ENCODE measurements at regions not wholly inside any gene's neighbourhood (a gene's known extent, or its start where the extent isn't known, plus 50 kb on each side); places are given as distances from the start of the nearest gene placed in this dataset.

DNA sequence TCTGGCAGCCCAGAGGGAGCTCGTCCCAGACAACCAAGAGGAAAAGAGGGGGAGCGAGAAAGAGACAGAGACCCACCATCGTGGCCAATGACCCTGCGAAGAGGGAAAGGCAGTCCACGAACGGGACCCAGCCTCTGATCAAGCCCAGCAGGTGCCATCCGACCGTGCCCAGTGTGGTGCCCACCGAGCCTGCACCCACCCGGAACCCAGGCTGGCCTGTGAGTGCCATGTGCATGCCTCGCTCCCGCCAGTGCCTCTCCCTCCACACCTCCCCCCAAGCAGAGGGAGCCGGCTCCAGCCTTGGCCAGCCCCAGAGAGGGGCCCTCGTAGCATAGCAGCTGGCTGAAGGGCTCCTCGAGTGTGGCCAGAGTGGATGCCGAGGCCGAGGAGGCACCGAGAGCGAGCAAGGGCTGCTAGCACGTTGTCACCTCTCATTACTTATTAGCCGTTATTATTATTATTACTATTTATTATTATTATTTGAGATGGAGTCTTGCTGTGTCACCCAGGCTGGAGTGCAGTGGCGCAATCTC, 130.7 kb upstream of the CHRM3 start:
- TF ChIP-seq, protein P1, sequence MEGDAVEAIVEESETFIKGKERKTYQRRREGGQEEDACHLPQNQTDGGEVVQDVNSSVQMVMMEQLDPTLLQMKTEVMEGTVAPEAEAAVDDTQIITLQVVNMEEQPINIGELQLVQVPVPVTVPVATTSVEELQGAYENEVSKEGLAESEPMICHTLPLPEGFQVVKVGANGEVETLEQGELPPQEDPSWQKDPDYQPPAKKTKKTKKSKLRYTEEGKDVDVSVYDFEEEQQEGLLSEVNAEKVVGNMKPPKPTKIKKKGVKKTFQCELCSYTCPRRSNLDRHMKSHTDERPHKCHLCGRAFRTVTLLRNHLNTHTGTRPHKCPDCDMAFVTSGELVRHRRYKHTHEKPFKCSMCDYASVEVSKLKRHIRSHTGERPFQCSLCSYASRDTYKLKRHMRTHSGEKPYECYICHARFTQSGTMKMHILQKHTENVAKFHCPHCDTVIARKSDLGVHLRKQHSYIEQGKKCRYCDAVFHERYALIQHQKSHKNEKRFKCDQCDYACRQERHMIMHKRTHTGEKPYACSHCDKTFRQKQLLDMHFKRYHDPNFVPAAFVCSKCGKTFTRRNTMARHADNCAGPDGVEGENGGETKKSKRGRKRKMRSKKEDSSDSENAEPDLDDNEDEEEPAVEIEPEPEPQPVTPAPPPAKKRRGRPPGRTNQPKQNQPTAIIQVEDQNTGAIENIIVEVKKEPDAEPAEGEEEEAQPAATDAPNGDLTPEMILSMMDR (IDR thresholded peaks at IDR 0.05; ENCODE audit: low read depth, low read length, missing input control) = no peak
- TF ChIP-seq MAX (IDR thresholded peaks at IDR 0.05) (no peak), JUND (IDR thresholded peaks at IDR 0.05) (no peak), TAF1 (conservative IDR thresholded peaks at IDR 0.05) (no peak), FOXA1 (IDR thresholded peaks at IDR 0.05) (no peak), SP1 (IDR thresholded peaks at IDR 0.05) (no peak), RAD21 (IDR thresholded peaks at IDR 0.05) (no peak), HNF4G (IDR thresholded peaks at IDR 0.05) (no peak), GABPA (IDR thresholded peaks at IDR 0.05 in 1 of 2, conservative IDR thresholded peaks at IDR 0.05 in 1 of 2) (no peak), ATF3 (IDR thresholded peaks at IDR 0.05) (no peak), NR2F2 (IDR thresholded peaks at IDR 0.05) (no peak)
- TF ChIP-seq, protein P2, sequence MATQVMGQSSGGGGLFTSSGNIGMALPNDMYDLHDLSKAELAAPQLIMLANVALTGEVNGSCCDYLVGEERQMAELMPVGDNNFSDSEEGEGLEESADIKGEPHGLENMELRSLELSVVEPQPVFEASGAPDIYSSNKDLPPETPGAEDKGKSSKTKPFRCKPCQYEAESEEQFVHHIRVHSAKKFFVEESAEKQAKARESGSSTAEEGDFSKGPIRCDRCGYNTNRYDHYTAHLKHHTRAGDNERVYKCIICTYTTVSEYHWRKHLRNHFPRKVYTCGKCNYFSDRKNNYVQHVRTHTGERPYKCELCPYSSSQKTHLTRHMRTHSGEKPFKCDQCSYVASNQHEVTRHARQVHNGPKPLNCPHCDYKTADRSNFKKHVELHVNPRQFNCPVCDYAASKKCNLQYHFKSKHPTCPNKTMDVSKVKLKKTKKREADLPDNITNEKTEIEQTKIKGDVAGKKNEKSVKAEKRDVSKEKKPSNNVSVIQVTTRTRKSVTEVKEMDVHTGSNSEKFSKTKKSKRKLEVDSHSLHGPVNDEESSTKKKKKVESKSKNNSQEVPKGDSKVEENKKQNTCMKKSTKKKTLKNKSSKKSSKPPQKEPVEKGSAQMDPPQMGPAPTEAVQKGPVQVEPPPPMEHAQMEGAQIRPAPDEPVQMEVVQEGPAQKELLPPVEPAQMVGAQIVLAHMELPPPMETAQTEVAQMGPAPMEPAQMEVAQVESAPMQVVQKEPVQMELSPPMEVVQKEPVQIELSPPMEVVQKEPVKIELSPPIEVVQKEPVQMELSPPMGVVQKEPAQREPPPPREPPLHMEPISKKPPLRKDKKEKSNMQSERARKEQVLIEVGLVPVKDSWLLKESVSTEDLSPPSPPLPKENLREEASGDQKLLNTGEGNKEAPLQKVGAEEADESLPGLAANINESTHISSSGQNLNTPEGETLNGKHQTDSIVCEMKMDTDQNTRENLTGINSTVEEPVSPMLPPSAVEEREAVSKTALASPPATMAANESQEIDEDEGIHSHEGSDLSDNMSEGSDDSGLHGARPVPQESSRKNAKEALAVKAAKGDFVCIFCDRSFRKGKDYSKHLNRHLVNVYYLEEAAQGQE (IDR thresholded peaks at IDR 0.05) = no peak
